ENCODE measurements at regions not wholly inside any gene's neighbourhood (a gene's known extent, or its start where the extent isn't known, plus 50 kb on each side); places are given as distances from the start of the nearest gene placed in this dataset.

DNA sequence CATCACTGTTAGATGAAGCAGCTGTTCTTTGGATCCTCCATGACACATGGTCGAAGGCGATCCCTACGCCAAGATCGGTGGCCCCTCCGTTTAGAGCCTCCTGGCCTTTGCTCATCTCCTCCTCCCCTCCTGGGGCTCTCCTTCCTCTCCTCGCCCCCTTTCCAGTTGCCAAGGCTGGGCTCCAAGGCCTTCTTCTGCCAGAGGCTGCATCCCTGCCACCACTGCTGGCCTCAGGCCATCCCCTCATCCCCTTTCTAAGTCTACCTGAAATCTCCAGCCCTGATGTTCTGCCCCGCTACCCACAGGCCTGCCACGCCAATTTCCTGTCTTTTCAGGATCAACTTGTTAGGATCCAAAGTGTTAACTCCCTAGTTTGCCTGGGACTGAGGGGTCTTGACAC, 265.1 kb upstream of the ZMIZ1 start:
- TF ChIP-seq, protein P1, sequence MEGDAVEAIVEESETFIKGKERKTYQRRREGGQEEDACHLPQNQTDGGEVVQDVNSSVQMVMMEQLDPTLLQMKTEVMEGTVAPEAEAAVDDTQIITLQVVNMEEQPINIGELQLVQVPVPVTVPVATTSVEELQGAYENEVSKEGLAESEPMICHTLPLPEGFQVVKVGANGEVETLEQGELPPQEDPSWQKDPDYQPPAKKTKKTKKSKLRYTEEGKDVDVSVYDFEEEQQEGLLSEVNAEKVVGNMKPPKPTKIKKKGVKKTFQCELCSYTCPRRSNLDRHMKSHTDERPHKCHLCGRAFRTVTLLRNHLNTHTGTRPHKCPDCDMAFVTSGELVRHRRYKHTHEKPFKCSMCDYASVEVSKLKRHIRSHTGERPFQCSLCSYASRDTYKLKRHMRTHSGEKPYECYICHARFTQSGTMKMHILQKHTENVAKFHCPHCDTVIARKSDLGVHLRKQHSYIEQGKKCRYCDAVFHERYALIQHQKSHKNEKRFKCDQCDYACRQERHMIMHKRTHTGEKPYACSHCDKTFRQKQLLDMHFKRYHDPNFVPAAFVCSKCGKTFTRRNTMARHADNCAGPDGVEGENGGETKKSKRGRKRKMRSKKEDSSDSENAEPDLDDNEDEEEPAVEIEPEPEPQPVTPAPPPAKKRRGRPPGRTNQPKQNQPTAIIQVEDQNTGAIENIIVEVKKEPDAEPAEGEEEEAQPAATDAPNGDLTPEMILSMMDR (IDR thresholded peaks at IDR 0.05), result no peak
- no peak for TF ChIP-seq POLR2A (IDR thresholded peaks at IDR 0.05)
